HG02973 (cell line): ENCODE measurements at regions not wholly inside any gene's neighbourhood (a gene's known extent, or its start where the extent isn't known, plus 50 kb on each side); places are given as distances from the start of the nearest gene placed in this dataset.

ENCODE experiments used
- ATAC-seq: cut with Tn5 transposase; IDR thresholded peaks from one replicate; pipeline ENCODE4 v1.9.1; 2021; ENCODE audit warnings: moderate library complexity; ENCODE audit not compliant: unreplicated experiment

DNA sequence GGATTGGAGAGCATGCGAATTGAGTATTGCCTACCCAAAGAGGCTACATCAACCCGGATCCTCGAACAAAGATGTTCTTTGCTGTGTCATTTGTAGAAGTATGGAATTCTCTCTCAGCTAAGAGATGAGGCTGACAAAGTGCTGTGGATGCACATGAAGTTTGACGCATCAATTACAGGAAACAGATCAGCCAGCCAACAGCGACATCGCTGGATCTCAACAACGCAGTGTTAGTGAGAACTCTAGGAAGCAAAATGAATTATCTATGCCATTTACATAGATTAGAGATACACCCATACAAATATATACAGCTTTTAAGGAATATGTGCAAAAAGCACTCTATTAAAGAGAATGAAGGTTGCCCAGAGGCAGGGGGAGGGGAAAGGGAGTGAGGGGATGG is 160.6 kb upstream of the RGMA start:
- ATAC-seq, result no peak

DNA sequence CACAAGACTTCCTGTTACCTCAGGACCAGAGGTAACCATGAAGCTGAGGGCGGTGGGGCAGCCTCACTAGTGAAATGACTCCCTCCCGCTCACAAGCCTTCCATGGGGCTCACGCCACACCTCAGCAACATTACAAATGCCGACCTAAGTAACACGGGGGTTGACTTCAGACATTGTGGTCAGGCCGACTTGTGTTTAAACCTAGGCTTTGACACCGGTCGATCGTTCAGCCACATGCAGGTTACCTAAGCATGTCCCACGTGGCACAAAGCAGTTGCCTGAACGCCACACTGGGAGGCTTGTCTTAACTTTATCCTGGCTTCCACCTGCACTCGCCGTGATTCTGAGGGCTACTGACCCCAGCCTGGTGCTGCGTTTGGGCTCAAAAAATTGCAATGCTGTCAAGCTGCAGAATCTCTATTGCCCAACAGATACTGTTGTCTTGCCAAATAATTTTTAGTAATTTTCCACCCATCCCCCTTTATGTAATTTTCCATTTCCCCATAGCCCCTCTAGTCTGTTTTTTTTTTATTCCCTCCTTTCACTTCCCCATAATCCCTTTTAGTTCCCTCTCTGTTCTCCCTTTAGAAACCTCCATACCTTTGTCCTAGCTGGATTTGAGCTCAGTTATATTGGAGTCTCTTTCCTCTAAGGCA is 158.6 kb upstream of the RGMA start:
- no peak for ATAC-seq

DNA sequence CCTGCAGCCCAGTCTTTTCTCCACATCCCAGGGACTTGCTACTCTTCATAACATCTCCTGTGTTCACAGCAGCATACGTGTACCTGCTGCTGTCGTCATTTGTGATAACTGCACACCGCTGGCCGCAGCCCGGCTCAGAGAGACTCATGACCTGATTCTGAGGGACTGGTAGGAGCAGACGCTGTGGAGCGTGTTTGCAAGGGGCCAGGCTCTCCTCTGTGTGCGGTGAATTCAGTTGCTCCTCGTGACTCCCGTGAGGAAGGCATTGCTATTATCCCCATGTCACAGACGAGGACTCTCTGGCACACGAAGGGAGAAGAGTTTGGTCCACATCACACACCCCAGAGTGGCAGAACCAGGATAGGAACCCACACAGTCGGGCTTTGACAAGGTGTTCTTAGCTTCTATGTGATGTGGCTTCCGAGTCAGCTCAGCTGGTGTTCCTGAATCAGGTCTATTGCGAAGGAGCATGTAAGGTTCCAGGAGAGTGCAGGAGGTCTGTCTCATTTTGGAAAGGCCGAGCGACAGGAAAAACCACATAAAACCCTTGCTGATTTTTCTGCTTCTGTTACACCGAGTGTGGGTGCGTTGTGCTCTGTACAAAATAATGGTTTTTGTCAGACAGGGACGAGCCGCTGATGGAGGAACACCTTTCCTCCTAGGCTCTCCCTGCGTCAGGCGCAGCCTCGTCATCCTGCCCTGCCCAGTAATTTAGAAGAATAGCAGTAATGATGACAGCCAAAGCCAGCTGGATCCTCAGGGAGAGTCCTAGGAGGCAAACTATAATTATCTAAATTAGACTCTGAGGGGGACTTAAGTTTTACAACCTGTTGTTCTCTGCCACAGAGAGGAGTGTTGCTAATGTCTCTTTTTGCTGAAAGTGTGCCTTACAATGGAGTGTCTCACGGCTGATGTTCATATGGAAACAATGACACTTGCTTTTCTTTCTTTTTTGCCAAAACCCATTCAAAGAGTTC is 157.5 kb upstream of the RGMA start:
- ATAC-seq, result no peak

DNA sequence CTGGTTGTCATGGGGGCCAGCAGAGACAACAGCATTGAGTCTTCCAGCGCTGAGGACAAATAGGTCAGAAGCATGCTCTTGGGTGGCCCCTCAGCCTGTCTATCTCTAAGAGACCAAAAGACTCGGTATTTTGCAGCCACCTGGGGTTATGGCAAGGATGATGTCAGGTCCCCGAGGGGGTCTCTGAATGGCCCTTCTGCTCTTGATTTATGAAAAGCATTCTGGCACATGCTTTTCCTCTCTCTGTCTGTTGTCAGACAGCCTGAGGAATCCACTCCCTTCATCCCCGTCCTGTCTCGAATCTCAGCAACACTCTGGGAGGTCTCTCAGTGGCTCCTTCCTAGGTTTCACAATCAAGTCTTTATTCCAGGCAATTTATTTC is 156.6 kb upstream of the RGMA start:
- ATAC-seq, result no peak

DNA sequence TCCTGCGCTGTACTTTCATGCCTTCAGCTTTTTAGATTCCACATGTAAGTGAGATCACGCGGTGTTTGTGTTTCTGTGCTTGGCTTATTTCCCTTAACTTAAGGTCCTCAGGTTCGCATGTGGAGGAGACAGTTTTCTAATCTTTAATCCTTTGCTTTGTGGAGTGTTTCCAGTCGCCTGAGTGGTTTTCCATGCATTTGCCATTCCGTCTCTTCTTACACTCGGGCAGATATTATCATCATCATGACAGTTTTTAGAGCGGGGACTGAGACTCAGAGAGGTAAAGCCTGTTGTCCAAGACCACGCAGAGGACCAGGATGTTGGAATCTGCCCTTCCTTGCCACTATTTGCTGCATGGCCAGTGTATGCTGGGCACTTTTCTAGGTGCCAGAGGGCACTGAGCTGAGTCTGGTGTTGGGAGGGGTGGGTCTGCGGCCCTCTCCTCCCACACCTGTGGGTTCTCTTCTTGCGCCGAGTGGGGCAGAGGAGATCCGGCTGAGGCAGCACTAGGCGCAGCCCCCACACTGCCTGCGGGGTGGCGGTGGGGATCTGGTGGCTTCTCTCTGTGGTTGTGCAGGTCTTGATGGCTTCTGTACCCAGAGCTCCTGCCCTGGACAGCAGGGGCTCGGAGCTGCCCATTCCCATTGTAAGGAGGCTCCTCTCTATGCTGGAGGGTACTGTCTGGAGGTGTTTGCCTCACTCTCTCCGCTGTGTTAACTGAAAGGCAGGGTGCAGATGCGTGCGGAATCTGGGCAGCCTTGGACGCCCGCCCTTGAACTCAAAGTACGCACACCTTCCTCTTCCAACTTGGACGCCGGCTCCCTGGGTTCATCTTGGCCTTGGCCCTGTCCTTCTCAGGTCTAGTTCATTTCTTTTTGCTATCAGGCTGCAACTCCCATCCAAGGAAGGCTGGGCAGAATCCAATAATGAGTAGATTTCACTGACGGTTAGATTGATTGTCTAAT is 156.0 kb upstream of the RGMA start:
- ATAC-seq, result no peak

DNA sequence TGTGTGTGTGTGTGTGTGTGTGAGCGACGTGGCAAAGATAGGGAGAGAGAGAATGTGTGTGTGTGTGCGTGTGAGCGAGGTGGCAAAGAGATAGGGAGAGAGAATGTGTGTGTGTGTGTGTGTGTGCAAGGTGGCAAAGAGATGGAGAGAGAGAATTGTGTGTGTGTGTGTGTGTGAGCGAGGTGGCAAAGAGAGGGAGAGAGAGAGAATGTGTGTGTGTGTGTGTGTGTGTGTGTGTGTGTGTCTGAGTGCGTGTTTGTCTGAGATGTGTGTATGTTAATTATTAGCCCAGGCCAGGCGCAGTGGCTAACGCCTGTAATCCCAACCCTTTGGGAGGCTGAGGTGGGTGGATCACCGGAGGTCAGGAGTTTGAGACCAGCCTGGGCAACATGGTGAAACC is 154.6 kb upstream of the RGMA start:
- ATAC-seq, result no peak

DNA sequence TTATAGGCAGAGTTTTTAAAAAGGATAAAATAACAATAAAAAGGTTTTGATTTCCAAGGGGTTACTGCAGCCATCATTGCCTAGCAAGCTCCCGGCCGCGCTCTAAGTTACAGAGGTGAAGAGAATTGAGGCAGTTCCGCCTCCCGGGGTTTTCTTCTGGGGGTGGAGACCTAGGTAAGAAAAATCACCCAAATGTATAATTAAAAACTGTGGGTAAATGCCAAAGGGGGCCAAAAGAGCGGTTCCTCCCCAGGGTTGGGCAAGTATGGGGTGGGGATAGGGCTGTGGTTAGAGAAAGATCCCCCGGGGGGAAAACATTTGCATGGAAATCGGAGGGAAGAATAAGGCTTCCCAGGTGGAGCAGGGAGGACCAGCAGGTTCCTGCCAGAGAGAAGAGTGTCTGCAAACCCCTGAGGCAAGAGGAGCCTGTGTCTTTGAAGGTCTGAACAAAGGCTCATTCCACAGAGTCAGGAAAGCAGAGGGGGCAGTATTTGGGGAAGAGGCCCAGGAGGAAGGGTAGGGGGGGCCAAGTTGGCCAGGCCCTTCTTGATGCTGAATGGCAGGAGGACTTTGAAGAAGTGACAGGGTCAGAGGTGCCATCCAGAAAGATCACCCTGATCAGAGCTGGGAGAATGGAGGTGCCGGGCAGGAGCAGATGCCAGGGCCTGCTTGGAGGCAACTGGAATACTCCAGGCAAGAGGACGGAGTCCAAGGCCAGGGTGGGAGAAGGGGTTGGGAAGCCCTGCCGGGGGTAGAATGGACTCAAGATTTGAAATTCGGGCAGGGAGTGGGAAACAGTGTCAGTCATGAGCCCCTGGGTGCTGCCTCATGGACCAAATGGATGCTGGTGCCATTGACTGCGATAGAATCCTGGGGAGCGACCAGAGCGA is 152.9 kb upstream of the RGMA start:
- no peak for ATAC-seq

DNA sequence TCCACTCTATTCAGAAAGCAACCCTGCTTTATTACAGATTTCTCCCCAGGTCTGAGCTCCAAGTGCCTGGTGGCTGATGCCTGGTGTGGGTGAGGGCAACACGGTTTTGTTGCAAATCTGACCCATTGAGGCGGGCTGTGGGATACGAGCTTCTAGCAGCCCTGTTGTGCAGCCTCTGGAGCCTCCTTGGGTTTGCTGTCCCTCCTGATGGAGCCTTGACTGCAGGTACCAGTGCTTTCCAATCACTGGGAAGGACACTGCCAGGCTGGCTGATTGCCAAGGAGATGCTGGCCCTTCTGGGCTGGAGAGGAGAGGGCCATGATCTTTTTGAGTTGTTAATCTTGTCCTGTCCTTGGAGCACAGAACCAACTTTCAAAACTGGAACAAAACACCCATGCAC is 151.0 kb upstream of the RGMA start:
- no peak for ATAC-seq

DNA sequence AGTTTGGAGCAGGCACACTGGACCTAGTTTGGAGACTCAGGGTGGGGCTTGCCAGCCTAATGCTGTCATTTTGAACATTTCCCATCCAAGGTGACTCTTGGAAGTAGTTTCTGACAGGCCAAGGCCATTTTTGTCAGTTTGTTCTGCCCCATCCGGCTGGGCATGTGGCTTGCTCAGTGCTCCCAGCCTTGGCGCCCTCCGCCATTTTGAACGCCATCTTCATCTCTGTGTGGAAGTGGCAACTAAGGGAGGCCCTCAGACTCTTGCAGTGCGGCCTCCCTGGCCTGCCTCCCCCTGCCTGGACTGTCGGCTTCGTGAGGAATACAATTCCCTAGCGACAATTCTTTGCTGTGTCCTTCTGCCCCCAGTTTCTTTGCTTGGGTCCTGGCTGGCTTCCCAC is 150.6 kb upstream of the RGMA start:
- no peak for ATAC-seq

DNA sequence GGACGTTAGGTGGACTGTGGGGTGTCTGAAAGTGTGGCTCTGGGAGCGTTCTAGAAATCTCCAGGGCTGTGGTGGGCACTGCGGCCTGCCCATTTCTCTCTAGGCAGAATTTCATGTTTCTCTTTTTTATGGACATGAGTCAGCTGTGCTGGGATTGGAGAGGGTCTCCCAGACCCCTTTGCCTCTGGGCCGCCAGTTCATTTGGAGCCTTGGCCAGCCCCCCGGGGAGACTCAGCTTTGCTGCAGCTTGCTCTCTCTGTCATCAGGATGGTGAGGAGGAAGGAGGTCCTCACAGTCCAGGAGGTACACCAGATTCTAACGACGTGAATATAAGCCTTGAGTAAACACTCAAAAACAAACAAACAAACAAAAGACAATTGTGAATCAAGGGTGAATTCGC is 149.6 kb upstream of the RGMA start:
- ATAC-seq, result no peak

DNA sequence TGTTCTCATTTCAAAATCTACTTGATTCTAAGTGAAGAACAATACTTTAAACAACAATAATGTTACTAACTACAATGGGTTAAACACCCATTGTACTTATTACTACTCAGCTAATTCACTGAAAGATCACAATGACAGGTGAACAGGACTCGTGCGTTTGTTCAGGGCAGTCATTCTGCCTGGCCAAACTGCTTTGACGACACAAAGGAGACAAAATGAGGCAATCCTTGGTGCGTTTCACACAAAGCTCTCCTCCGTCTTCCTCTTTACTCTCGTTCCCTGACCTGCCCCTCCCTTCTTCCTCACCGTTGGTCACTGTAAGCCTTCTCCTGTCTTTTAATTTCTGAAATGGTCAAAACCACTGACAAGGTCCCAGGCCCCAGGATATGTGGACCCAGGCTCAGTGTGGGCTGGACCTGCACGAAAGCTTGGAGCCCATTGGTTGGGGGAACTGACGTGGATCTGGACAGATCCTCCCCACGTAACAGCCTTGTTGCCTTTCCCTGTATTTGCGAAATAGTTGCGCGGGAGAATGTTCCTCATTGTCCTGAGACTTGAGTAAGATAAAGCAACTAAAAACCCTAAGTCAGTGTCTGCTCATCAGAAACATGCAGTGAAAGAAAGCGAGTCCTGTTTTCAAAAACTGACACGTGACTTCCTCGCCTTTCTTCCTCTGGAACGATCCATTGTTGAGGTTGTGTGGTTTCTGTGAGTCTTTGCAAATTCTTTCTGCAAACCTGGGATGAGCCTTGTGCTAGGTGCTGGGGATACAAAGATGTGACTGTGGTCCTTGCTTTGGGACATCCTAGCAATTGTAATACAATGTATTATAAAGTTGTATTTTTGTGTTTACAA is 147.1 kb upstream of the RGMA start:
- ATAC-seq, result no peak

DNA sequence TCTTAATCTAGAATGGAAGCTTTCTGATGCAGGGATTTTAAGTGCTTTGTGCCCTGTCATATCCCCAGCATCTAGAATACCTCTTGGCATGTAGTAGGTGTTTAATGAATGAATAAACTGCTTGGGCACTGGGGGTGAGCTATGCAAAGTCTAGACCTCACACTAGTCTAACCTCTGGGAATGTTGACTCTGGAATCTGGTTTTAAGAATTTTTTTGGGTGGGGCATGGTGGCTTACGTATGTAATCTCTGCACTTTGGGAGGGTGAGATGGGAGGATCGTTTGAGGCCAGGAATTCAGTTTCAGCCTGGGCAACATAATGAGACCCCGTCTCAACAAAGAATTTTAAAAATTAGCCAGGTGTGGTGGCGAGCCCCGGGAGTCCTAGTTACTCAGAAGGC is 146.3 kb upstream of the RGMA start:
- ATAC-seq, result no peak

DNA sequence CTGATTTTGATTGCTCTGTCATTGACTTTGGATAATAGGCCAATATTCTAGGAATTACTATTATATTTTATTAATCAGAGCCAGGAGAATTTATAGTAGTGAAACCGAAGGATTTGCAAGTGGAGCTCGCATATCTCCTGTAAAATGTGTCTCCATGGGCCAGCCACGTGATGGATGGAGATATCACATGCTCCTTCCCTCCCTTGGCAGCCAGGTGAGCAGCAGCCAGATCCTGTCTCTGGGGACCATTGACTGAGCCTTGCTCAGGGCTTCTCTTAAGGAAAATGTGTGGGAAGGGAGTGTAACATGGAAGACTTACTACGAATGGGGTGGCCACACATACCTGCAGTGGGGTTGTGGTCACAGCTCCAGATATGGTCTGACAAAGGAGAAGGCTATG is 144.7 kb upstream of the RGMA start:
- no peak for ATAC-seq

DNA sequence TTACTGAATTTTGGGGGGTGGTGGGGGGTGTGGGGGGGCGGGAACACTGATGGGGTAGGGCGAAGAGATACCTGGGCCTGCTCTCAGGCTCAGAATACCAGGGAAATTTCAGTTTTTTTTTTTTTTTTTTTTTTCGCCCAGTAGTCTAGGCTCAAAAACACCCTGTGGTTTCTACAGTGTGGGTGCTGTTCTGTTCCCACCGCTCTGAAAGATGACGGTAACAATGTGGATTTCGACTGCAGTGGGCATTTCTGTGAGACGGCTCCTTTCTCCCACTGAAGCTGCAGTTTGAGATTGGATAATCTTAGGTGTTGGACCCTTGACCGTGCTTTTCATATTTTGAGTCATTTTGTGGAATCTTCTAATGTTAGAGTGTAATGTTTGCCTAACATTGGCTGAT is 143.8 kb upstream of the RGMA start:
- no peak for ATAC-seq

DNA sequence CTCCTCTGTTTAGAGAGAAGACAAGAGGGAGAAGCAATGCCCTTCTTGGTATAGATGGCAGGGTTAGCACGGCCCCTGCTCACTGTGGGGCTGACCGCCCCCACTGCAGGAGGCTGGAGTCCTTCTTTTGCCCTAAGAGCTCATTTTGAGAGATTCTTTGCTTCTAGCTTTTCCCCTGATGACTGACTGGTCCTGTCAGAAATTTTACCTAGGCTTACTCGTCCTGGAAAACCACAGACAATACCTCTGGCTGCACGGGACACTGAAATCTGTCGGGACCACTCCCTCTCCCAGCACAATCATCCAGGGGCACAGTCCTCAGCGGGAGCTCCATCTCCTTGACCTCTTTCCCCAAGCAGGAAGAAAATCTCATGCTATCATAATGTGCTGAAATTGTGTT is 143.0 kb upstream of the RGMA start:
- no peak for ATAC-seq

DNA sequence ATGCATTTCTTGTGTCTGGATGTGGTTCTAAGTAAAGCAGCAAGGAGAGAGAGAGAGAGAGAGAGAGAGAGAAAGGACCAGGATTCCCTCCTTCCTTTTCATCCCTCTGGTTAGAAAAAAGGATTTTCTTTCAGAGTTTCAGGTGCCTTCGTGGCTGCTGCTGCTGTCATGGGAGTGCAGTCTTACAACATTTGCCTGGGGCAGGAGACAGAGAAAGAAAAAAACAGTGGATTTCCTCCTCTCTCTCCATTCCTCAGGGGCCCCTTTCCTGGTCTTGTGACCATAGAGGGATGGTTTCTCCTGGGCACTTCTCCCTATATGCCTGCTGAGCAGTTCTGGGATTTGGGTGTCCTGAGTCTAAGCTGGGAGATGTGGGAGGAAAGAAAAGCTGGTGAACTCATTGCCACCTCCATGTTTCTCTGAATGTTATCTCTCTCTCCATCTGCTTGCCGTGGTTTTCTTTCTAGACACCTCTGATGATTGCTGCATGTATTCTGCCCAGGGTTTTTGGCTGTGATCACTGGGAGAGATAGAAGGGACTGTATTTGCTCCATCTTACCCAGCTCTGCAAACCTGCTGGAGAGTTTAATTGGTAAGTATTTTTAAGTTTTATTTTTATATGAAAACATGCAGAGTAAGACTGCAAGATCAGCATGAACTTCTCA is 142.4 kb upstream of the RGMA start:
- ATAC-seq, result no peak

DNA sequence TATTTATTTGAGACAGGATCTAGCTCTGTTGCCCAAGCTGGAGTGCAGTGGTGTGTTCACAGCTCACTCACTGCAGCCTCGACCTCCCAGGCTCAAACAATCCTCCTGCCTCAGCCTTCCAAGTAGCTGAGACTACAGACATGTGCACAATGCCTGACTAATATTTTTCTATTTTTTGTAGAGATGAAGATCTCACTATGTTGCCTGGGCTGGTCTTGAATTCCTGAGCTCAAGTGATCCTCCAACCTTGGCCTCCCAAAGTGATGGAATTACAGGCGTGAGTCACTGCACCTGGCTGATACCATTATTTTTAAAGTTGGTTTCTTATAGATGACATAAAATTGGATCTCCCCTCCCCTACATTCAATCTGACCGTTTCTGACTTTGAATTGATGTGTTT is 139.5 kb upstream of the RGMA start:
- no peak for ATAC-seq

DNA sequence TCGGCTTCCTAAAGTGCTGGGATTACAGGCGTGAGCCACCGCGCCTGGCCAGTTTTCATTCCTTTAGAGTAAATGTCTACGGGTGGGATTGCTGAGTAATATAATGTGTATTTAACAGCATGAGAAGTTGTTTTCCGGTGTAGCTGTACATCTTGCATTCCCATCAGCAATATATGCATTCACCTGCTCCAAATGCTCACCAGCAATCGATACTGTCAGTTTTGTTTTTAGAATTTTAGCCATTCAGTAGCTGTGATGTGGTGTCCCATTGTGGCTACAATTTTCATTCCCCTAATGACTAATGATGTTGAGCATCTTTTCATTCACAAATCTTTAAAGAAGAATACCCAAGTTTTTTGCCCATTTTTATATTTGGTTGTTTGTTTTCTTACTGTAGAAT is 134.8 kb upstream of the RGMA start:
- no peak for ATAC-seq

DNA sequence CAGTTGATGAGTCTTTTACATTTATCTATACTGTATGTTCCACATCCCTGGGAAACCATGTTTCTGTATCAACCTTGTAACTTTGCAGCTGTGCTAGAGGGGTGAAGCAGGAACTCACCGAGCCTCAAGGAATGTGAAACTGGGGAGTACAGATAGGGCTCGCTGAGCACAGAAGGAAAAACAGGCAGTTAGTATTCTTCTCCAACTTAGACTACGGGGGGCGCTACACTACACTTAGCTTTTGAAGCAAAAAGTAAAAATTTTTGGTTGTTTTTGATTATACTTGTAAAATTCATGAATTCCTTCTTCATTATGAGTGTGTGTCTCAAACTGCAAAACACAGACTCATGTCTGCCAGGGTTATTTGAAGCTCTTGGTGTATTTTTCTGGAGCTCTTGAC is 132.7 kb upstream of the RGMA start:
- no peak for ATAC-seq
